HFF-Myc (cell line): ENCODE measurements at regions not wholly inside any gene's neighbourhood (a gene's known extent, or its start where the extent isn't known, plus 50 kb on each side); places are given as distances from the start of the nearest gene placed in this dataset.

Source experiments
- DNase-seq: peaks from one replicate; pipeline ENCODE4 v3.0.0-alpha.2; 2011; ENCODE audit warnings: low read depth; ENCODE audit errors: extremely low read depth
- H3K4me3 ChIP-seq: replicated peaks from 2 replicates; pipeline ENCODE4 v1.5.1; 2011; ENCODE audit warnings: low read depth, mild to moderate bottlenecking, control low read depth, low read length
- CTCF ChIP-seq: IDR thresholded peaks from 2 replicates; pipeline ENCODE4 v1.5.1; 2012; ENCODE audit warnings: mild to moderate bottlenecking, low read depth, low read length, control low read depth; ENCODE audit errors: missing control alignments

- DNase-seq = no peak
- H3K4me3 ChIP-seq = no peak overlapping the region
- TF ChIP-seq CTCF = no peak
These were observed 149.9 kb downstream of the SHQ1 start for GRCh38 chr3:72698154-72698917.

- H3K4me3 ChIP-seq = no peak overlapping the region
- DNase-seq = no peak
- no peak for TF ChIP-seq CTCF
These were observed 150.5 kb downstream of the SHQ1 start for GRCh38 chr3:72697717-72698116.

- no peak overlapping the region for H3K4me3 ChIP-seq
- no peak for DNase-seq
- no peak for TF ChIP-seq CTCF
These were observed 151.4 kb downstream of the SHQ1 start for GRCh38 chr3:72696815-72697214.

- peak; percentile 42 for DNase-seq
- TF ChIP-seq CTCF = no peak
These were observed 153.8 kb downstream of the SHQ1 start for GRCh38 chr3:72694398-72694797.

GRCh38 chr3:72692990-72693389, 155.3 kb downstream of the SHQ1 start:
- DNase-seq = no peak
- H3K4me3 ChIP-seq = no peak overlapping the region
- no peak for TF ChIP-seq CTCF

More at GRCh38 chr3:72694398-72694797, 153.8 kb downstream of the SHQ1 start:
- H3K4me3 ChIP-seq = no peak overlapping the region

- no peak overlapping the region for H3K4me3 ChIP-seq
- no peak for DNase-seq
- TF ChIP-seq CTCF = no peak
These were observed 157.6 kb downstream of the SHQ1 start for GRCh38 chr3:72690629-72691028.
